ENCODE measurements at regions not wholly inside any gene's neighbourhood (a gene's known extent, or its start where the extent isn't known, plus 50 kb on each side); places are given as distances from the start of the nearest gene placed in this dataset.
"Not testable (repeated sequence)": the region's sequence is repeated elsewhere in the genome, so short reads cannot be mapped to it uniquely, and the experiment has no call there.

DNA sequence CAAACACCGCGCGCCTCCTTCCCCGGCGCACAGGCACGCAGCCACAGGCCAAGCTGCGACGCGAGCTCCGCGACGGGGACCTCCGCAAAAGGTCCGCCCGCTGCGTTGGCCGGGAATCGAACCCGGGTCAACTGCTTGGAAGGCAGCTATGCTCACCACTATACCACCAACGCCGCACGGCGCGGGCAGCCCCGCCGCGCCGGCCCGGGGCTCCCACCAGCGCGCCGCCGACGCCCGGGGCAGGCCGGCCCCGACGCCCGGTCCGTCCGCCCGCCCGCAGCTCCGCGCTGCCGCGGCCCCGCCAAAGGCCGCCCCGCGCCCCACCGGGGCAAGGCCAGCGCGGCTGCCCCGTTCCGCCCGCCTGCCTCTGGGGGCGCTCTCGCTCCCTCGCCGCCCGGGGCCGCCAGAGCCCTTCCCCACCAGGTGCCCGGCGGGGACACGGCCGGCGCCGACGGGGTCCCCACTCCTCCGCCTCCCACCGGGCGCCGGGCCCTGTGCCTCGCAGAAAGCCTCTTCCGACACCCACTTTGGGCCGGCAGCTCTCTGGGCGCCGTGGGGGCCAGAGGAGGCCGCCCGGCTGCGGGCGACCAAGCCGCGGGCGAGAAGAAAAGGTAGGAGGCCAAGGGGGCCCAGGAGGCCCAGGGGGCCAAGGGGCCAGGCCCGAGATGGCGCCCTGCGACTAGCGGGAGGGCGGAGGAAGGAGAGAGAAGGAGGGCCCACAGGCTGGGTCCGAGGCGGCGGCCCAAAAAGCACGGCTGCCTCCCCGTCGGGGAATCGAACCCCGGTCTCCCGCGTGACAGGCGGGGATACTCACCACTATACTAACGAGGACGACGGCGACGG lies 50.2 kb upstream of the FCGR2A start:
- DNase-seq; intact Hi-C loops (cut with DNase I): not testable (repeated sequence)
- no CpG with 5 or more reads among the region's 107 CpGs for WGBS, 2 donors

GRCh38 chr1:161453950-161454864 lies 51.0 kb upstream of the FCGR2A start:
- H3K9me3 ChIP-seq; H3K36me3 ChIP-seq; H3K4me3 ChIP-seq (replicated peaks in 1 of 3); H3K4me1 ChIP-seq; H3K27ac ChIP-seq; H3K27me3 ChIP-seq; intact Hi-C loops (cut with DNase I): not testable (repeated sequence)
- peak; percentile 12 to 21 for DNase-seq
- 44% methylated on average over 9 of the region's 67 CpGs; no CpG with 5 or more reads in 1 of the 2 donors for WGBS, 2 donors

More for the DNA sequence above, 50.2 kb upstream of the FCGR2A start:
- H3K4me1 ChIP-seq; H3K4me3 ChIP-seq (replicated peaks in 1 of 3); H3K27me3 ChIP-seq; H3K36me3 ChIP-seq; H3K9me3 ChIP-seq; H3K27ac ChIP-seq: not testable (repeated sequence)

DNA sequence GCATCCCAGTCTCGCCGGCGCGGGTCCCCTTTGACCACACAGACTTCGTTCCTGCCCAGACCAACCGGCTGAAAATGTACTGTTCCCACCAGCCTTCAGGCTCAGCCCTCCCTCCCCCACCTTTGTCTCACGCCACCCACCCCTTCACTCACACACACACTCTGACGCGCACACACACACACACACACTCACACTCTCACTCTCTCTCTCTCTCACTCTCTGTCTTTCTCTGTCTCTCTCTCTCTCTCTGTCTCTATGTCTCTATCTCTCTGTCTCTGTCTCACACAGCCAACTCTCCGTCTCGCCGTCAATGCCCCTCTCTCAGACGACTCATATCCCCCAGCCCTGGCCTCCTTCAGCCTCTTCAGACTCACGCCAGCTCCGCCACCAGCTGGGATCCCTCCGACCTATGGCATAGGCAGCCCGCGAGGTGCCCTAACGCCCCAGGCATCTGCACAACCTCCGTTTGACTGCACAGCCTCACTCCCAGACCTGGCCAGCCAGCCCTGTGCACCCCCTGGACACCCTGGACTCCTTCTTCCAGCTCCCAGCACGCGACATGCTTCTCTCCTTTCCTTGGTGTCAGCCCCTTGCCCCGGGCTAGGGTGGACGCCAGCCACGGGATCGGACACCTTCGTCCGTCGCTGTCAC lies 53.4 kb upstream of the FCGR2A start:
- H3K4me3 ChIP-seq (replicated peaks in 1 of 3); intact Hi-C loops (cut with DNase I); DNase-seq; H3K9me3 ChIP-seq; H3K36me3 ChIP-seq; H3K27ac ChIP-seq; H3K4me1 ChIP-seq; H3K27me3 ChIP-seq: not testable (repeated sequence)
- no CpG with 5 or more reads among the region's 29 CpGs for WGBS, 2 donors

DNA sequence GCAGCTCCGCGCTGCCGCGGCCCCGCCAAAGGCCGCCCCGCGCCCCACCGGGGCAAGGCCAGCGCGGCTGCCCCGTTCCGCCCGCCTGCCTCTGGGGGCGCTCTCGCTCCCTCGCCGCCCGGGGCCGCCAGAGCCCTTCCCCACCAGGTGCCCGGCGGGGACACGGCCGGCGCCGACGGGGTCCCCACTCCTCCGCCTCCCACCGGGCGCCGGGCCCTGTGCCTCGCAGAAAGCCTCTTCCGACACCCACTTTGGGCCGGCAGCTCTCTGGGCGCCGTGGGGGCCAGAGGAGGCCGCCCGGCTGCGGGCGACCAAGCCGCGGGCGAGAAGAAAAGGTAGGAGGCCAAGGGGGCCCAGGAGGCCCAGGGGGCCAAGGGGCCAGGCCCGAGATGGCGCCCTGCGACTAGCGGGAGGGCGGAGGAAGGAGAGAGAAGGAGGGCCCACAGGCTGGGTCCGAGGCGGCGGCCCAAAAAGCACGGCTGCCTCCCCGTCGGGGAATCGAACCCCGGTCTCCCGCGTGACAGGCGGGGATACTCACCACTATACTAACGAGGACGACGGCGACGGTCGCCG lies 57.4 kb upstream of the FCGR2A start:
- H3K4me1 ChIP-seq; intact Hi-C loops (cut with DNase I); H3K27ac ChIP-seq; H3K4me3 ChIP-seq (replicated peaks in 1 of 3); H3K27me3 ChIP-seq; DNase-seq; H3K9me3 ChIP-seq; H3K36me3 ChIP-seq: not testable (repeated sequence)
- WGBS, 2 donors: no CpG with 5 or more reads among the region's 66 CpGs

- no CpG with 5 or more reads among the region's 79 CpGs for WGBS, 2 donors
- H3K27me3 ChIP-seq; H3K9me3 ChIP-seq; H3K27ac ChIP-seq; H3K36me3 ChIP-seq; H3K4me3 ChIP-seq (replicated peaks in 1 of 3); H3K4me1 ChIP-seq; intact Hi-C loops (cut with DNase I); DNase-seq: not testable (repeated sequence)
These were observed 58.1 kb upstream of the FCGR2A start for GRCh38 chr1:161447040-161447759.

DNA sequence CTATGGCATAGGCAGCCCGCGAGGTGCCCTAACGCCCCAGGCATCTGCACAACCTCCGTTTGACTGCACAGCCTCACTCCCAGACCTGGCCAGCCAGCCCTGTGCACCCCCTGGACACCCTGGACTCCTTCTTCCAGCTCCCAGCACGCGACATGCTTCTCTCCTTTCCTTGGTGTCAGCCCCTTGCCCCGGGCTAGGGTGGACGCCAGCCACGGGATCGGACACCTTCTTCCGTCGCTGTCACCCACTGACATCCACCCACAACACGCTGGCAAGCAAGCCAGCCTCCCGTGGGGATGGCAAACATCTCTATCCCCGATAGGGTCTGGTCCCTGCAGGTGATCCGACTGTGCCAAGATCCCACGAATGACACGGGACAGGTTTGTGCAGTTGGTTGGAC lies 60.5 kb upstream of the FCGR2A start:
- H3K4me3 ChIP-seq (replicated peaks in 1 of 3); H3K4me1 ChIP-seq; H3K27me3 ChIP-seq; H3K9me3 ChIP-seq; H3K36me3 ChIP-seq; H3K27ac ChIP-seq; intact Hi-C loops (cut with DNase I): not testable (repeated sequence)
- DNase-seq: peak; percentile 1 to 12
- 75 to 77% methylated on average over 12 to 13 of the region's 18 CpGs for WGBS, 2 donors

- no CpG with 5 or more reads among the region's 14 CpGs for WGBS, 2 donors
- H3K27ac ChIP-seq; DNase-seq; H3K9me3 ChIP-seq; H3K27me3 ChIP-seq; intact Hi-C loops (cut with DNase I); H3K4me1 ChIP-seq; H3K36me3 ChIP-seq; H3K4me3 ChIP-seq (replicated peaks in 1 of 3): not testable (repeated sequence)
These were observed 61.0 kb upstream of the FCGR2A start for GRCh38 chr1:161444255-161444654.

GRCh38 chr1:161440312-161440894 lies 64.9 kb upstream of the FCGR2A start:
- intact Hi-C loops (cut with DNase I): no loop called here
- H3K36me3 ChIP-seq: no peaks in the 10 kb centered on the region
- H3K4me1 ChIP-seq: peaks cover 4 to 6% of the 10 kb centered on the region in 2 donors
- peak overlapping the region in 2 of 3 donors; percentile 25 to 56 for H3K4me3 ChIP-seq (replicated peaks in 1 of 3)
- no peaks in the 10 kb centered on the region for H3K27me3 ChIP-seq
- WGBS, 2 donors: 0 to 1% methylated on average over 3 to 32 of the region's 61 CpGs
- TF ChIP-seq CTCF (IDR thresholded peaks at IDR 0.05) (peak in 3 of 6 experiments; percentile 40 to 50 (median 40)), POLR2A (IDR thresholded peaks at IDR 0.05) (no peak)
- H3K9me3 ChIP-seq: no peaks in the 10 kb centered on the region
- peak overlapping the region in 2 of 3 donors; percentile 56 to 65 for H3K27ac ChIP-seq
- peak; percentile 36 to 45 for DNase-seq

Data from thyroid gland (tissue), 4 donors.